ENCODE measurements at regions not wholly inside any gene's neighbourhood (a gene's known extent, or its start where the extent isn't known, plus 50 kb on each side); places are given as distances from the start of the nearest gene placed in this dataset.

DNA sequence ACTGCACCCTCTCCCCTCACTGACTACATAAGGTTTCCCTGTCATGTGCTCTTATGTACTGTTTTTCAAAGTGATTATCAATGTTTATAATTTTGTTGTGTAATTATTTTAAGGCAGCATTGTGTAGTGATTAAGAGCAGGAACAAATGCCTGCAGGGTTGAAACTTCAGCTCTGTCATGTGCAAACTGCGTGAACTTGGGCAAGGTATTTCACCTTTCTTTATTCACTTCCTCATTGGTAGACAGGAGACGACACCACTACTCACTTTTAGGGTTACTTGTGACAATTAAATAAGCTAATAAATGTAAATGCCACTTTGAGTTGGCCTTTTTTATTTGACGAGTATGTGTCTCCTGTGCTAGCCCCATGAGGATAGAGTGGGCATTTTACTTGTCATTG, 86.5 kb upstream of the E2F8 start:
- no peak for DNase-seq
- H3K9me3 ChIP-seq = no peaks in the 10 kb centered on the region
- no peaks in the 10 kb centered on the region for H3K36me3 ChIP-seq (ENCODE audit: control insufficient read depth, insufficient read depth, low read length)
- BruUV-seq (replicated peaks) = no TSS peak
- Mint-ChIP-seq H3K27ac (ENCODE audit: unreplicated experiment) (no peak overlapping the region), H3K36me3 (ENCODE audit: insufficient read depth, unreplicated experiment) (no peaks in the 10 kb centered on the region), H3K4me1 (ENCODE audit: low read depth, unreplicated experiment) (no peaks in the 10 kb centered on the region), H3K9me3 (ENCODE audit: unreplicated experiment) (no peaks in the 10 kb centered on the region), H3K27me3 (ENCODE audit: insufficient read depth, unreplicated experiment) (peaks cover 5% of the 10 kb centered on the region), H3K4me3 (ENCODE audit: unreplicated experiment) (no peak overlapping the region)
- H3K4me3 ChIP-seq (ENCODE audit: low read depth, low read length) = no peak overlapping the region
- intact Hi-C loops (cut with micrococcal nuclease; ENCODE audit: unreplicated experiment) = loop anchor here (5.0 kb wide), 1 partner anchor 90 kb away; no protein-coding TSS in a partner anchor
- TF ChIP-seq, protein P1, sequence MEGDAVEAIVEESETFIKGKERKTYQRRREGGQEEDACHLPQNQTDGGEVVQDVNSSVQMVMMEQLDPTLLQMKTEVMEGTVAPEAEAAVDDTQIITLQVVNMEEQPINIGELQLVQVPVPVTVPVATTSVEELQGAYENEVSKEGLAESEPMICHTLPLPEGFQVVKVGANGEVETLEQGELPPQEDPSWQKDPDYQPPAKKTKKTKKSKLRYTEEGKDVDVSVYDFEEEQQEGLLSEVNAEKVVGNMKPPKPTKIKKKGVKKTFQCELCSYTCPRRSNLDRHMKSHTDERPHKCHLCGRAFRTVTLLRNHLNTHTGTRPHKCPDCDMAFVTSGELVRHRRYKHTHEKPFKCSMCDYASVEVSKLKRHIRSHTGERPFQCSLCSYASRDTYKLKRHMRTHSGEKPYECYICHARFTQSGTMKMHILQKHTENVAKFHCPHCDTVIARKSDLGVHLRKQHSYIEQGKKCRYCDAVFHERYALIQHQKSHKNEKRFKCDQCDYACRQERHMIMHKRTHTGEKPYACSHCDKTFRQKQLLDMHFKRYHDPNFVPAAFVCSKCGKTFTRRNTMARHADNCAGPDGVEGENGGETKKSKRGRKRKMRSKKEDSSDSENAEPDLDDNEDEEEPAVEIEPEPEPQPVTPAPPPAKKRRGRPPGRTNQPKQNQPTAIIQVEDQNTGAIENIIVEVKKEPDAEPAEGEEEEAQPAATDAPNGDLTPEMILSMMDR (IDR thresholded peaks at IDR 0.05; ENCODE audit: insufficient read depth in 1 of 2, low read depth in 1 of 2, low read length in 1 of 2, severe bottlenecking in 1 of 2, unreplicated experiment in 1 of 2) = no peak
- POLR2A ChIA-PET = no interaction called here
- no peaks in the 10 kb centered on the region for H3K27me3 ChIP-seq (replicated peaks; ENCODE audit: control insufficient read depth, insufficient read depth, low read length)
- no peaks in the 10 kb centered on the region for H3K4me1 ChIP-seq
- CTCF ChIA-PET = interaction anchor here (1.2 kb wide), 2 partner anchors 68 to 192 kb away, joined by 3 to 4 read pairs; no protein-coding TSS in a partner anchor

DNA sequence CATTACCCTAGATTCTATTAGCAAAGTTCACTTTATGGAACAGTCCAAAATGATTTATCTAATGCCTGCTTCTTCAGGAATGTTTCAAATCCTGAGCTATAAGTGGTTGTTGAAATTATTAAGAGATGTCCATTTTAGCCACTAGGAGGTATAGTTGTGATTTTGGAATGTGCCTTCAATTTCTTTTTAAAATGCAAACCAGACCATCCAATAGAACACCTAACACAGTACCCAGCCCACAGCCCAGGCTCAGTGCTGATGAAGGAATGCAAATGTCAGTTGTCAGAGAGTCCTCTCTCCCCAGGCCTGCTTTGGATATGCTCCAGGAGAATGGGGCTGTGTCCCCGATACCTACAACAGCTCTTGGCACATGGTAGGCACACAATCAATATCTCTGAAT, 85.8 kb upstream of the E2F8 start:
- ChIA-PET CTCF (interaction anchor here (0.7 to 1.2 kb wide), 11 partner anchors 44 to 577 kb away, joined by 3 to 11 read pairs (median 4); no protein-coding TSS in a partner anchor), POLR2A (no interaction called here)
- Histone ChIP-seq H3K36me3 (ENCODE audit: control insufficient read depth, insufficient read depth, low read length) (no peaks in the 10 kb centered on the region), H3K4me1 (no peaks in the 10 kb centered on the region), H3K27me3 (replicated peaks; ENCODE audit: control insufficient read depth, insufficient read depth, low read length) (no peaks in the 10 kb centered on the region), H3K4me3 (ENCODE audit: low read depth, low read length) (no peak overlapping the region), H3K9me3 (no peaks in the 10 kb centered on the region)
- no TSS peak for BruUV-seq (replicated peaks)
- no peak overlapping the region for H3K27ac Mint-ChIP-seq (ENCODE audit: unreplicated experiment)
- H3K4me1 Mint-ChIP-seq (ENCODE audit: low read depth, unreplicated experiment) = no peaks in the 10 kb centered on the region
- H3K36me3 Mint-ChIP-seq (ENCODE audit: insufficient read depth, unreplicated experiment) = no peaks in the 10 kb centered on the region
- DNase-seq = no peak
- TF ChIP-seq, protein P1 (IDR thresholded peaks at IDR 0.05; ENCODE audit: insufficient read depth in 1 of 2, low read depth in 1 of 2, low read length in 1 of 2, severe bottlenecking in 1 of 2, unreplicated experiment in 1 of 2) = peak in 1 of 2 experiments; percentile 24
- intact Hi-C loops (cut with micrococcal nuclease; ENCODE audit: unreplicated experiment) = loop anchor here (1.0 to 5.0 kb wide), 2 partner anchors 91 to 227 kb away; no protein-coding TSS in a partner anchor
- no peak overlapping the region for H3K4me3 Mint-ChIP-seq (ENCODE audit: unreplicated experiment)
- H3K27me3 Mint-ChIP-seq (ENCODE audit: insufficient read depth, unreplicated experiment) = peaks cover 5% of the 10 kb centered on the region
- H3K9me3 Mint-ChIP-seq (ENCODE audit: unreplicated experiment) = no peaks in the 10 kb centered on the region

DNA sequence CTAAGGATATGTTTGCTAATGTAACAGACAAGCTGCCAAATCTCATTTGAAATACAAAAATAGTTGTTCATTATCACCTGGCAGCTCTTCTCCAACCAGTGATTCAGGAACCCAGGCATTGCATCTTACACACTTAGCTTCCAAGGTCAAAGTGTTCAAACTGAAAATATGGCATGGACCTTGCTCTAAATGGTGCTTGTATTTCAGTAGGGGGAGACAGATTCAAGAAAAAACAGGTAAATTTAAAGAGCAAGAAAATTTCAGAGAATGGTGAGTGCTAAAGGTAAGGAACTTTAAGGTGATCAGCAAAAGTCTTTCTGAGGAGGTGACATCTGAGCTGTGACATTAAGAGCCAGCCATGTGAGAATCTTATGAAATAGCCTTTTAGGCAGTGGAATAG, 82.8 kb upstream of the E2F8 start:
- CTCF ChIA-PET = interaction anchor here (0.7 kb wide), 2 partner anchors 243 to 420 kb away, joined by 3 to 4 read pairs; no protein-coding TSS in a partner anchor
- no peaks in the 10 kb centered on the region for H3K4me1 Mint-ChIP-seq (ENCODE audit: low read depth, unreplicated experiment)
- H3K27ac Mint-ChIP-seq (ENCODE audit: unreplicated experiment) = no peak overlapping the region
- DNase-seq = no peak
- H3K36me3 ChIP-seq (ENCODE audit: control insufficient read depth, insufficient read depth, low read length) = no peaks in the 10 kb centered on the region
- H3K9me3 Mint-ChIP-seq (ENCODE audit: unreplicated experiment) = no peaks in the 10 kb centered on the region
- POLR2A ChIA-PET = no interaction called here
- no peak overlapping the region for H3K4me3 ChIP-seq (ENCODE audit: low read depth, low read length)
- TF ChIP-seq, protein P1 (IDR thresholded peaks at IDR 0.05; ENCODE audit: insufficient read depth in 1 of 2, low read depth in 1 of 2, low read length in 1 of 2, severe bottlenecking in 1 of 2, unreplicated experiment in 1 of 2) = peak; percentile 30 to 43
- H3K27me3 ChIP-seq (replicated peaks; ENCODE audit: control insufficient read depth, insufficient read depth, low read length) = peaks cover 2% of the 10 kb centered on the region; the same call in 1 of the 2 replicates
- no peaks in the 10 kb centered on the region for H3K9me3 ChIP-seq
- intact Hi-C loops (cut with micrococcal nuclease; ENCODE audit: unreplicated experiment) = loop anchor here (5.0 kb wide), 1 partner anchor 579 kb away; no protein-coding TSS in a partner anchor
- no peaks in the 10 kb centered on the region for H3K36me3 Mint-ChIP-seq (ENCODE audit: insufficient read depth, unreplicated experiment)
- H3K4me1 ChIP-seq = no peaks in the 10 kb centered on the region
- peaks cover 12% of the 10 kb centered on the region for H3K27me3 Mint-ChIP-seq (ENCODE audit: insufficient read depth, unreplicated experiment)
- H3K4me3 Mint-ChIP-seq (ENCODE audit: unreplicated experiment) = no peak overlapping the region
- BruUV-seq (replicated peaks) = no TSS peak

Data from Caco-2 (cell line).